Kidney (tissue), 13 donors: ENCODE measurements at regions not wholly inside any gene's neighbourhood (a gene's known extent, or its start where the extent isn't known, plus 50 kb on each side); places are given as distances from the start of the nearest gene placed in this dataset.

Experiments
- DNase-seq, 5 donors: peaks; one replicate each; pipeline ENCODE4 v3.0.0-alpha.2; 2013 to 2020
- FAIRE-seq: peaks from 2 replicates; lab custom pipeline; 2012; peaks lifted over from hg19 to GRCh38; lab: Jason Lieb, UNC
- H3K27ac ChIP-seq, 2 donors: one replicate each; pipeline ENCODE4 v1.7.0; 2013; ENCODE audit warnings: low read depth in 2 of 2, low read length in 2 of 2, inconsistent platforms in 1 of 2
- H3K27me3 ChIP-seq: one replicate; pipeline ENCODE4 v1.7.1; 2013; ENCODE audit warnings: low read length, inconsistent platforms; ENCODE audit not compliant: control insufficient read depth, insufficient read depth
- H3K36me3 ChIP-seq, 3 donors: one replicate each; pipeline versions ENCODE4 v1.7.0 to v1.7.1; 2013; ENCODE audit warnings: low read length in 3 of 3, control low read depth in 1 of 3, inconsistent platforms in 1 of 3; ENCODE audit not compliant: insufficient read depth in 3 of 3, control insufficient read depth in 2 of 3
- H3K4me1 ChIP-seq, 3 donors: one replicate each; pipeline versions ENCODE4 v1.7.0 to v1.7.1; 2013; ENCODE audit warnings: low read length in 3 of 3, inconsistent platforms in 1 of 3, low read depth in 1 of 3; ENCODE audit not compliant: control insufficient read depth in 2 of 3, insufficient read depth in 2 of 3
- H3K4me3 ChIP-seq, 3 donors: one replicate each; pipeline versions ENCODE4 v1.7.0 to v1.8.1; 2013; ENCODE audit warnings: low read length in 3 of 3, control low read depth in 1 of 3, inconsistent platforms in 1 of 3
- H3K9ac ChIP-seq, 3 donors: one replicate each; pipeline versions ENCODE4 v1.7.0 to v1.7.1; 2013; ENCODE audit warnings: low read length in 3 of 3, control low read depth in 1 of 3, inconsistent platforms in 1 of 3
- H3K9me3 ChIP-seq, 3 donors: one replicate each; pipeline versions ENCODE4 v1.7.0 to v1.7.1; 2013; ENCODE audit warnings: low read length in 3 of 3, control low read depth in 1 of 3, inconsistent platforms in 1 of 3; ENCODE audit not compliant: control insufficient read depth in 2 of 3, insufficient read depth in 1 of 3
- intact Hi-C: fragments of 100-400 bp; cut with DNase I; formaldehyde crosslinking; loops from one replicate; pipeline ENCODE4 v1.11.1; 2022
- TF ChIP-seq, protein P1 (sequence below): IDR thresholded peaks from 3 replicates; pipeline ENCODE4 v1.5.1; 2012; ENCODE audit warnings: mild to moderate bottlenecking, moderate library complexity, borderline replicate concordance; ENCODE audit not compliant: insufficient read depth; ENCODE audit errors: extremely low read depth
- donor health status: control.
- donor health status: control.
- donor health status: control.
- donor health status: control.
- donor health status: control.
- donor health status: DM: yes; HTN: yes; CAD: no.
- donor health status: Normal renal cell carcinoma (clear cell type).

DNA sequence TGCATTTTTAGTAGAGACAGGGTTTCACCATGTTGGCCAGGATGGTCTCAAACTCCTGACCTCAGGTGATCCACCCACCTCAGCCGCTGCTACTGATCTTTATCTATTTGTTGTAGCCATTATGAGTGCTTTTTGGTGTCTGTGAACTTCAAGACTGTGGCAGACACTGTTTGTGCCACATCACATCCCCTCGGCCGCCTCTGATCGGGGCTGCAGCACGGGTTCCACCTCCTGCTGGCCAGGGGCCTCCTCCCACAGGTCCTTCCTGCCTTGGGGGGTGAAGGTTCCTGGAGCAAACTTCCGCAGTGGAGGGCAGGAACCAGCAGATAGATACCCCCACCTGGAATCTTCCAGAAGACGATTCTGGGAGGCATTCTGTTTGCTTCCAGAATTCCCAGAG is 98.5 kb downstream of the C9orf50 start:
- TF ChIP-seq, protein P1, sequence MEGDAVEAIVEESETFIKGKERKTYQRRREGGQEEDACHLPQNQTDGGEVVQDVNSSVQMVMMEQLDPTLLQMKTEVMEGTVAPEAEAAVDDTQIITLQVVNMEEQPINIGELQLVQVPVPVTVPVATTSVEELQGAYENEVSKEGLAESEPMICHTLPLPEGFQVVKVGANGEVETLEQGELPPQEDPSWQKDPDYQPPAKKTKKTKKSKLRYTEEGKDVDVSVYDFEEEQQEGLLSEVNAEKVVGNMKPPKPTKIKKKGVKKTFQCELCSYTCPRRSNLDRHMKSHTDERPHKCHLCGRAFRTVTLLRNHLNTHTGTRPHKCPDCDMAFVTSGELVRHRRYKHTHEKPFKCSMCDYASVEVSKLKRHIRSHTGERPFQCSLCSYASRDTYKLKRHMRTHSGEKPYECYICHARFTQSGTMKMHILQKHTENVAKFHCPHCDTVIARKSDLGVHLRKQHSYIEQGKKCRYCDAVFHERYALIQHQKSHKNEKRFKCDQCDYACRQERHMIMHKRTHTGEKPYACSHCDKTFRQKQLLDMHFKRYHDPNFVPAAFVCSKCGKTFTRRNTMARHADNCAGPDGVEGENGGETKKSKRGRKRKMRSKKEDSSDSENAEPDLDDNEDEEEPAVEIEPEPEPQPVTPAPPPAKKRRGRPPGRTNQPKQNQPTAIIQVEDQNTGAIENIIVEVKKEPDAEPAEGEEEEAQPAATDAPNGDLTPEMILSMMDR = no peak
- H3K4me1 ChIP-seq = no peaks in the 10 kb centered on the region
- no peak overlapping the region for H3K4me3 ChIP-seq
- intact Hi-C loops = no loop called here
- no peak overlapping the region for H3K27ac ChIP-seq
- H3K36me3 ChIP-seq = no peaks in the 10 kb centered on the region
- DNase-seq (no peak), FAIRE-seq (no peak)
- peaks cover 0 to 6% (median 0%) of the 10 kb centered on the region in 3 donors for H3K9me3 ChIP-seq
- no peak overlapping the region for H3K9ac ChIP-seq
- no peaks in the 10 kb centered on the region for H3K27me3 ChIP-seq

DNA sequence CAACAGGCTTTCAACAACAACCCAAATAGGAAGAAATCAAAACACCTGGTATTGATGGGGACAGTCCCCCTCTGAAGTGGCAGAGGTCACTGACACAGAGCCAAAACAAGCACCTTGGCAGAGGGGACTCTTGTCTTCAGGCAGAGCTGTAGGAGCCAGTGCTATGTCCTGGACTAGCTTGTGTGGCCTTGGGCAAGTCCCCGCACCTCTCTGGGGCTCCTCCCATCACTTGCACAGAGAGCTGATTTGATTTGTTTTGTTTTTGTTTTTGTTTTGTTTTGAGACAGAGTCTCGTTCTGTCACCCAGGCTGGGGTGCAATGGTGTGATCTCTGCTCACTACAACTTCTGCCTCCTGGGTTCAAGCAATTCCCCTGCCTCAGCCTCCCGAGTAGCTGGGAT is 100.8 kb downstream of the C9orf50 start:
- H3K9ac ChIP-seq = no peak overlapping the region
- TF ChIP-seq, protein P1 = no peak
- intact Hi-C loops = no loop called here
- H3K9me3 ChIP-seq = peaks cover 0 to 6% (median 0%) of the 10 kb centered on the region in 3 donors
- no peaks in the 10 kb centered on the region for H3K36me3 ChIP-seq
- H3K27me3 ChIP-seq = no peaks in the 10 kb centered on the region
- FAIRE-seq (no peak), DNase-seq (no peak)
- no peaks in the 10 kb centered on the region for H3K4me1 ChIP-seq
- no peak overlapping the region for H3K4me3 ChIP-seq
- no peak overlapping the region for H3K27ac ChIP-seq

DNA sequence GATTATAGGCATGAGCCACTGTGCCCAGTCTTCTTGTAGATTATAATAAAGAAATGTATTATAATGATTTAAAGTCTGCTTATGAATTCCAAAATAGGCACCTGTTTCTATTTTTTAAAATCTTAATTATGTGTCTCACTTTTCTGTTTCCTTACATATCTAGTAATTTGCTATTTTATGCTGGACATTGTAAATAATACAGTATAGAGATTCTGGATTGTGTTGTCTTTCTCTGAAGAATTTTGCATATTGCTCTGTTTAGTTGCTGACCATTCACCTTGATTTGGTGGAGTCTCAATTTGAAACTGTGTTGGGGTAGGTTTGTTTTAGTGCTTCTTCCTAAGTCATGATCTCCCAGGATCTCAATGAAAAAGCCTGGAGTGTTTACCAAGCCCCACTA is 102.8 kb downstream of the C9orf50 start:
- Histone ChIP-seq H3K4me3 (no peak overlapping the region), H3K36me3 (no peaks in the 10 kb centered on the region), H3K9ac (no peak overlapping the region), H3K27ac (no peak overlapping the region), H3K9me3 (peaks cover 0 to 14% (median 0%) of the 10 kb centered on the region in 3 donors), H3K27me3 (no peaks in the 10 kb centered on the region), H3K4me1 (no peaks in the 10 kb centered on the region)
- TF ChIP-seq, protein P1 = no peak
- intact Hi-C loops = no loop called here
- no peak for DNase-seq
- FAIRE-seq = no peak

DNA sequence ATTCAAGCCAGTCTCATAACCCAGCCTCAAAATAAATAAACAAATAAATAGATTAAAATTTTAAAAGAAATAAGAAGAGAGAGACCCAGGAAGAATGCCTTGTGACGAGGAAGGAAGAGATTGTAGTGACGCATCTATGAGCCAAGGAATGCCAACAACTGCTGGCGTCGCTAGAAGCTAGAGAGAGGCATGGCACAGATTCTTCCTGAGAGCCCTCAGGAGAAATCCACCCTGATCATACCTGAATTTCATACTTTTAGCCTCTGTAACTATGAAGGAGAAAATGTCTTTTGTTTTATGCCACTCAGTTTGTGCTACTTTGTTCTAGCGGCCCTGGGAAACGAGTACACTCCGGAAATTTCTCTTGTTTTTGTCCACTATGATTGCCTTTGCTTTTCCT is 103.9 kb downstream of the C9orf50 start:
- intact Hi-C loops = no loop called here
- TF ChIP-seq, protein P1 = no peak
- Histone ChIP-seq H3K9ac (no peak overlapping the region), H3K36me3 (no peaks in the 10 kb centered on the region), H3K27ac (no peak overlapping the region), H3K4me1 (no peaks in the 10 kb centered on the region), H3K9me3 (peaks cover 0 to 14% (median 0%) of the 10 kb centered on the region in 3 donors), H3K4me3 (no peak overlapping the region), H3K27me3 (no peaks in the 10 kb centered on the region)
- DNase-seq = no peak
- FAIRE-seq = no peak
